ENCODE measurements at regions not wholly inside any gene's neighbourhood (a gene's known extent, or its start where the extent isn't known, plus 50 kb on each side); places are given as distances from the start of the nearest gene placed in this dataset.

- no peak for DNase-seq
- Mint-ChIP-seq H3K27me3 (no peaks in the 10 kb centered on the region), H3K27ac (no peak overlapping the region), H3K36me3 (no peaks in the 10 kb centered on the region), H3K4me3 (no peak overlapping the region), H3K9me3 (peaks cover 0 to 13% (median 6%) of the 10 kb centered on the region in 9 donors), H3K4me1 (no peaks in the 10 kb centered on the region)
- no peak for ATAC-seq
- POLR2A ChIA-PET, result no interaction called here
Measured at GRCh38 chr13:107104631-107105030, 536.7 kb upstream of the ARGLU1 start.

- no peaks in the 10 kb centered on the region for H3K4me1 Mint-ChIP-seq
- POLR2A ChIA-PET, result no interaction called here
- no peaks in the 10 kb centered on the region for H3K27me3 Mint-ChIP-seq
- no peak overlapping the region for H3K27ac Mint-ChIP-seq
- H3K36me3 Mint-ChIP-seq, result no peaks in the 10 kb centered on the region
- peaks cover 0 to 7% (median 0%) of the 10 kb centered on the region in 9 donors for H3K9me3 Mint-ChIP-seq
- no peak overlapping the region for H3K4me3 Mint-ChIP-seq
- DNase-seq (no peak), ATAC-seq (no peak)
Measured at GRCh38 chr13:107102676-107103075, 534.7 kb upstream of the ARGLU1 start.

- Mint-ChIP-seq H3K36me3 (no peaks in the 10 kb centered on the region), H3K9me3 (peaks cover 0 to 3% (median 0%) of the 10 kb centered on the region in 9 donors), H3K27ac (no peak overlapping the region), H3K4me3 (no peak overlapping the region), H3K4me1 (no peaks in the 10 kb centered on the region), H3K27me3 (no peaks in the 10 kb centered on the region)
- DNase-seq (no peak), ATAC-seq (no peak)
- POLR2A ChIA-PET, result no interaction called here
Measured at GRCh38 chr13:107099661-107100060, 531.7 kb upstream of the ARGLU1 start.

GRCh38 chr13:107097916-107098315 lies 530.0 kb upstream of the ARGLU1 start:
- DNase-seq, result no peak
- no peak overlapping the region for H3K4me3 Mint-ChIP-seq
- H3K4me1 Mint-ChIP-seq, result no peaks in the 10 kb centered on the region
- H3K36me3 Mint-ChIP-seq, result no peaks in the 10 kb centered on the region
- no peaks in the 10 kb centered on the region for H3K27me3 Mint-ChIP-seq
- no peak overlapping the region for H3K27ac Mint-ChIP-seq
- POLR2A ChIA-PET, result no interaction called here
- no peak for ATAC-seq
- peaks cover 0 to 3% (median 0%) of the 10 kb centered on the region in 9 donors for H3K9me3 Mint-ChIP-seq

GRCh38 chr13:107095876-107096275 lies 527.9 kb upstream of the ARGLU1 start:
- H3K4me3 Mint-ChIP-seq, result no peak overlapping the region
- no peaks in the 10 kb centered on the region for H3K4me1 Mint-ChIP-seq
- POLR2A ChIA-PET, result no interaction called here
- H3K9me3 Mint-ChIP-seq, result peaks cover 0 to 4% (median 0%) of the 10 kb centered on the region in 9 donors
- no peak overlapping the region for H3K27ac Mint-ChIP-seq
- ATAC-seq (no peak), DNase-seq (no peak)
- H3K36me3 Mint-ChIP-seq, result no peaks in the 10 kb centered on the region
- no peaks in the 10 kb centered on the region for H3K27me3 Mint-ChIP-seq

GRCh38 chr13:107091861-107092260 lies 523.9 kb upstream of the ARGLU1 start:
- no peak for ATAC-seq
- H3K4me1 Mint-ChIP-seq, result no peaks in the 10 kb centered on the region
- POLR2A ChIA-PET, result no interaction called here

GRCh38 chr13:107091428-107091827 lies 523.5 kb upstream of the ARGLU1 start:
- H3K36me3 Mint-ChIP-seq, result no peaks in the 10 kb centered on the region
- no peaks in the 10 kb centered on the region for H3K27me3 Mint-ChIP-seq
- no peak overlapping the region for H3K27ac Mint-ChIP-seq
- DNase-seq (no peak), ATAC-seq (no peak)
- H3K9me3 Mint-ChIP-seq, result peaks cover 0 to 6% (median 0%) of the 10 kb centered on the region in 9 donors
- POLR2A ChIA-PET, result no interaction called here
- no peaks in the 10 kb centered on the region for H3K4me1 Mint-ChIP-seq
- no peak overlapping the region for H3K4me3 Mint-ChIP-seq

More at GRCh38 chr13:107091861-107092260, 523.9 kb upstream of the ARGLU1 start:
- Mint-ChIP-seq H3K4me3 (no peak overlapping the region), H3K36me3 (no peaks in the 10 kb centered on the region), H3K9me3 (peaks cover 0 to 6% (median 0%) of the 10 kb centered on the region in 9 donors), H3K27ac (no peak overlapping the region), H3K27me3 (no peaks in the 10 kb centered on the region)
- no peak for DNase-seq

- no peak overlapping the region for H3K27ac Mint-ChIP-seq
- POLR2A ChIA-PET, result no interaction called here
Measured at GRCh38 chr13:107088061-107088460, 520.1 kb upstream of the ARGLU1 start.

GRCh38 chr13:107079423-107080049 lies 511.6 kb upstream of the ARGLU1 start:
- Mint-ChIP-seq H3K27me3 (no peaks in the 10 kb centered on the region), H3K9me3 (peaks cover 0 to 29% (median 7%) of the 10 kb centered on the region in 9 donors), H3K4me3 (no peak overlapping the region), H3K4me1 (no peaks in the 10 kb centered on the region), H3K36me3 (no peaks in the 10 kb centered on the region), H3K27ac (no peak overlapping the region)
- ATAC-seq (no peak), DNase-seq (no peak)
- POLR2A ChIA-PET, result no interaction called here

More at GRCh38 chr13:107088061-107088460, 520.1 kb upstream of the ARGLU1 start:
- Mint-ChIP-seq H3K4me1 (no peaks in the 10 kb centered on the region), H3K27me3 (no peaks in the 10 kb centered on the region), H3K36me3 (no peaks in the 10 kb centered on the region), H3K9me3 (peaks cover 0 to 7% (median 2%) of the 10 kb centered on the region in 9 donors), H3K4me3 (no peak overlapping the region)
- ATAC-seq, result no peak
- no peak for DNase-seq

- ATAC-seq, result no peak
- Mint-ChIP-seq H3K9me3 (peaks cover 0 to 29% (median 6%) of the 10 kb centered on the region in 9 donors), H3K27ac (no peak overlapping the region), H3K4me1 (no peaks in the 10 kb centered on the region), H3K27me3 (no peaks in the 10 kb centered on the region), H3K4me3 (no peak overlapping the region), H3K36me3 (no peaks in the 10 kb centered on the region)
- POLR2A ChIA-PET, result no interaction called here
- no peak for DNase-seq
Measured at GRCh38 chr13:107078229-107078765, 510.4 kb upstream of the ARGLU1 start.

GRCh38 chr13:107076801-107077200 lies 508.9 kb upstream of the ARGLU1 start:
- POLR2A ChIA-PET, result no interaction called here
- Mint-ChIP-seq H3K4me3 (no peak overlapping the region), H3K27me3 (no peaks in the 10 kb centered on the region), H3K4me1 (no peaks in the 10 kb centered on the region), H3K9me3 (peaks cover 0 to 25% (median 6%) of the 10 kb centered on the region in 9 donors), H3K36me3 (no peaks in the 10 kb centered on the region), H3K27ac (no peak overlapping the region)
- no peak for DNase-seq
- no peak for ATAC-seq

- Mint-ChIP-seq H3K36me3 (no peaks in the 10 kb centered on the region), H3K4me3 (no peak overlapping the region), H3K4me1 (no peaks in the 10 kb centered on the region), H3K9me3 (peaks cover 0 to 17% (median 4%) of the 10 kb centered on the region in 9 donors), H3K27ac (no peak overlapping the region), H3K27me3 (no peaks in the 10 kb centered on the region)
- ATAC-seq, result no peak
- DNase-seq, result no peak
- POLR2A ChIA-PET, result no interaction called here
Measured at GRCh38 chr13:107075576-107075975, 507.6 kb upstream of the ARGLU1 start.

- POLR2A ChIA-PET, result no interaction called here
- Mint-ChIP-seq H3K27me3 (peaks cover 0 to 4% (median 0%) of the 10 kb centered on the region in 5 donors), H3K36me3 (no peaks in the 10 kb centered on the region), H3K27ac (no peak overlapping the region), H3K4me3 (no peak overlapping the region), H3K4me1 (no peaks in the 10 kb centered on the region), H3K9me3 (peaks cover 0 to 10% (median 4%) of the 10 kb centered on the region in 9 donors)
- no peak for DNase-seq
- ATAC-seq, result no peak
Measured at GRCh38 chr13:107070792-107071191, 502.9 kb upstream of the ARGLU1 start.

Measured in naive thymus-derived CD8-positive, alpha-beta T cell (primary cell).